Uterus (tissue), 3 donors: ENCODE measurements at regions not wholly inside any gene's neighbourhood (a gene's known extent, or its start where the extent isn't known, plus 50 kb on each side); places are given as distances from the start of the nearest gene placed in this dataset.
"Not testable (repeated sequence)": the region's sequence is repeated elsewhere in the genome, so short reads cannot be mapped to it uniquely, and the experiment has no call there.

Experiments
- DNase-seq, 2 donors: peaks; one replicate each; pipeline ENCODE4 v3.0.0-alpha.2; 2019 to 2020
- H3K27ac ChIP-seq, 2 donors: fragments of 200-600 bp; sonication (generic); 1 replicate in 1 of 2; 2 replicates in 1 of 2; pipeline ENCODE4 v1.5.1; 2016 to 2018
- H3K27me3 ChIP-seq, 2 donors: fragments of 200-600 bp; sonication (generic); one replicate each; pipeline ENCODE4 v1.5.1; 2018 to 2019; ENCODE audit warnings: control low read depth in 1 of 2
- H3K36me3 ChIP-seq, 2 donors: fragments of 200-600 bp; sonication (generic); one replicate each; pipeline ENCODE4 v1.5.1; 2019; ENCODE audit warnings: control low read depth in 1 of 2
- H3K4me1 ChIP-seq, 2 donors: fragments of 200-600 bp; sonication (generic); one replicate each; pipeline ENCODE4 v1.5.1; 2018 to 2019; ENCODE audit warnings: control low read depth in 1 of 2
- H3K4me3 ChIP-seq, 2 donors: fragments of 200-600 bp; sonication (generic); 1 replicate in 1 of 2; 2 replicates in 1 of 2; pipeline ENCODE4 v1.5.1; 2018 to 2019; ENCODE audit warnings: mild to moderate bottlenecking in 1 of 2
- H3K9me3 ChIP-seq, 2 donors: fragments of 200-600 bp; sonication (generic); one replicate each; pipeline ENCODE4 v1.5.1; 2019; ENCODE audit warnings: control low read depth in 1 of 2
- CTCF ChIP-seq, 4 experiments: fragments of 200-600 bp in 2 of 4; fragments of 450-650 bp in 2 of 4; sonication (generic) in 2 of 4; IDR thresholded peaks; one replicate each; pipeline ENCODE4 v1.5.1; 2016 to 2019; ENCODE audit warnings: antibody characterized with exemption in 4 of 4, mild to moderate bottlenecking in 2 of 4, moderate library complexity in 1 of 4
- POLR2A ChIP-seq, 2 donors: fragments of 450-650 bp; IDR thresholded peaks; one replicate each; pipeline ENCODE4 v1.6.1; 2016; ENCODE audit warnings: antibody characterized with exemption in 2 of 2, mild to moderate bottlenecking in 1 of 2, moderate library complexity in 1 of 2
- intact Hi-C: fragments of 100-400 bp; cut with DNase I; formaldehyde crosslinking; loops from one replicate; pipeline ENCODE4 v1.15.1; 2023; ENCODE audit warnings: low total_unique reads
- donor health status: DM: yes; HTN: yes; CAD: no.

- H3K4me3 ChIP-seq, result no peak overlapping the region
- no peak for DNase-seq
- intact Hi-C loops, result no loop called here
- no peak overlapping the region for H3K27ac ChIP-seq
- no peaks in the 10 kb centered on the region for H3K4me1 ChIP-seq
- no peaks in the 10 kb centered on the region for H3K36me3 ChIP-seq
- no peaks in the 10 kb centered on the region for H3K27me3 ChIP-seq
- TF ChIP-seq CTCF (IDR thresholded peaks at IDR 0.05) (no peak), POLR2A (IDR thresholded peaks at IDR 0.05) (no peak)
- H3K9me3 ChIP-seq, result no peaks in the 10 kb centered on the region
Measured at GRCh38 chr2:242064364-242065250, 195.1 kb downstream of the RTP5 start.

- H3K27me3 ChIP-seq, result no peaks in the 10 kb centered on the region
- DNase-seq, result no peak
- H3K27ac ChIP-seq, result no peak overlapping the region
- H3K4me1 ChIP-seq, result no peaks in the 10 kb centered on the region
- H3K4me3 ChIP-seq, result no peak overlapping the region
- no peaks in the 10 kb centered on the region for H3K9me3 ChIP-seq
- H3K36me3 ChIP-seq, result no peaks in the 10 kb centered on the region
- intact Hi-C loops, result no loop called here
- TF ChIP-seq POLR2A (IDR thresholded peaks at IDR 0.05) (no peak), CTCF (IDR thresholded peaks at IDR 0.05) (no peak)
Measured at GRCh38 chr2:242065426-242065825, 195.9 kb downstream of the RTP5 start.

GRCh38 chr2:242069018-242069417, 199.5 kb downstream of the RTP5 start:
- H3K4me3 ChIP-seq, result no peak overlapping the region
- no peaks in the 10 kb centered on the region for H3K4me1 ChIP-seq
- H3K36me3 ChIP-seq, result no peaks in the 10 kb centered on the region
- H3K9me3 ChIP-seq, result no peaks in the 10 kb centered on the region
- DNase-seq, result no peak
- intact Hi-C loops, result no loop called here
- H3K27me3 ChIP-seq, result no peaks in the 10 kb centered on the region
- TF ChIP-seq CTCF (IDR thresholded peaks at IDR 0.05) (no peak), POLR2A (IDR thresholded peaks at IDR 0.05) (no peak)
- no peak overlapping the region for H3K27ac ChIP-seq

- H3K4me1 ChIP-seq, H3K27ac ChIP-seq, H3K9me3 ChIP-seq, H3K4me3 ChIP-seq, intact Hi-C loops, H3K27me3 ChIP-seq, H3K36me3 ChIP-seq: not testable (repeated sequence)
- peak in 1 of 2 donors; percentile 48 for DNase-seq
Measured at GRCh38 chr2:242069938-242070395, 200.4 kb downstream of the RTP5 start.

GRCh38 chr2:242070726-242071125, 201.2 kb downstream of the RTP5 start:
- intact Hi-C loops, H3K36me3 ChIP-seq, H3K27ac ChIP-seq, H3K27me3 ChIP-seq, H3K9me3 ChIP-seq, H3K4me3 ChIP-seq, DNase-seq, H3K4me1 ChIP-seq: not testable (repeated sequence)

GRCh38 chr2:242071377-242071776, 201.8 kb downstream of the RTP5 start:
- H3K27me3 ChIP-seq, H3K4me3 ChIP-seq, intact Hi-C loops, DNase-seq, H3K27ac ChIP-seq, H3K4me1 ChIP-seq, H3K36me3 ChIP-seq, H3K9me3 ChIP-seq: not testable (repeated sequence)

- H3K9me3 ChIP-seq, H3K27me3 ChIP-seq, H3K4me3 ChIP-seq, H3K27ac ChIP-seq, intact Hi-C loops, DNase-seq, H3K36me3 ChIP-seq, H3K4me1 ChIP-seq: not testable (repeated sequence)
Measured at GRCh38 chr2:242071936-242072335, 202.4 kb downstream of the RTP5 start.
